ENCODE measurements at regions not wholly inside any gene's neighbourhood (a gene's known extent, or its start where the extent isn't known, plus 50 kb on each side); places are given as distances from the start of the nearest gene placed in this dataset.
"Not testable (repeated sequence)": the region's sequence is repeated elsewhere in the genome, so short reads cannot be mapped to it uniquely, and the experiment has no call there.

- Mint-ChIP-seq H3K27me3 (ENCODE audit: low read depth) (no peaks in the 10 kb centered on the region), H3K4me3 (no peak overlapping the region), H3K9me3 (peaks cover 2% of the 10 kb centered on the region), H3K27ac (ENCODE audit: unreplicated experiment) (no peak overlapping the region), H3K4me1 (no peaks in the 10 kb centered on the region), H3K36me3 (ENCODE audit: low read depth) (no peaks in the 10 kb centered on the region)
- DNase-seq (ENCODE audit: low read depth, low spot score), result no peak
- no peak for TF ChIP-seq CTCF (conservative IDR thresholded peaks at IDR 0.05)
Measured at GRCh38 chr12:43237238-43237879, 314.6 kb downstream of the ADAMTS20 start.

- H3K4me3 Mint-ChIP-seq, result no peak overlapping the region
- no peaks in the 10 kb centered on the region for H3K4me1 Mint-ChIP-seq
- no peaks in the 10 kb centered on the region for H3K27me3 Mint-ChIP-seq (ENCODE audit: low read depth)
- peaks cover 2% of the 10 kb centered on the region for H3K9me3 Mint-ChIP-seq
- no peak for TF ChIP-seq CTCF (conservative IDR thresholded peaks at IDR 0.05)
- no peaks in the 10 kb centered on the region for H3K36me3 Mint-ChIP-seq (ENCODE audit: low read depth)
- H3K27ac Mint-ChIP-seq (ENCODE audit: unreplicated experiment), result no peak overlapping the region
- no peak for DNase-seq (ENCODE audit: low read depth, low spot score)
Measured at GRCh38 chr12:43235721-43236120, 316.3 kb downstream of the ADAMTS20 start.

- no peaks in the 10 kb centered on the region for H3K27me3 Mint-ChIP-seq (ENCODE audit: low read depth)
- no peak for DNase-seq (ENCODE audit: low read depth, low spot score)
- H3K36me3 Mint-ChIP-seq (ENCODE audit: low read depth), result no peaks in the 10 kb centered on the region
- H3K27ac Mint-ChIP-seq (ENCODE audit: unreplicated experiment), result no peak overlapping the region
- no peak for TF ChIP-seq CTCF (conservative IDR thresholded peaks at IDR 0.05)
- H3K4me1 Mint-ChIP-seq, result no peaks in the 10 kb centered on the region
- H3K4me3 Mint-ChIP-seq, result no peak overlapping the region
- peaks cover 2% of the 10 kb centered on the region for H3K9me3 Mint-ChIP-seq
Measured at GRCh38 chr12:43233861-43234260, 318.1 kb downstream of the ADAMTS20 start.

GRCh38 chr12:43226151-43226550, 325.9 kb downstream of the ADAMTS20 start:
- Mint-ChIP-seq H3K36me3 (ENCODE audit: low read depth) (peaks cover 12% of the 10 kb centered on the region), H3K27ac (ENCODE audit: unreplicated experiment) (no peak overlapping the region), H3K4me1 (peaks cover 4% of the 10 kb centered on the region), H3K9me3 (peaks cover 10% of the 10 kb centered on the region), H3K27me3 (ENCODE audit: low read depth) (no peaks in the 10 kb centered on the region), H3K4me3 (no peak overlapping the region)
- TF ChIP-seq CTCF (conservative IDR thresholded peaks at IDR 0.05), result no peak
- no peak for DNase-seq (ENCODE audit: low read depth, low spot score)

- H3K4me3 Mint-ChIP-seq; H3K27me3 Mint-ChIP-seq (ENCODE audit: low read depth); H3K9me3 Mint-ChIP-seq; H3K4me1 Mint-ChIP-seq; H3K27ac Mint-ChIP-seq (ENCODE audit: unreplicated experiment); DNase-seq (ENCODE audit: low read depth, low spot score): not testable (repeated sequence)
- H3K36me3 Mint-ChIP-seq (ENCODE audit: low read depth), result peaks cover 12% of the 10 kb centered on the region
Measured at GRCh38 chr12:43224190-43224805, 327.7 kb downstream of the ADAMTS20 start.

- H3K4me3 Mint-ChIP-seq, result no peak overlapping the region
- no peak for DNase-seq (ENCODE audit: low read depth, low spot score)
- no peak for TF ChIP-seq CTCF (conservative IDR thresholded peaks at IDR 0.05)
Measured at GRCh38 chr12:43222796-43223195, 329.2 kb downstream of the ADAMTS20 start.

More at GRCh38 chr12:43222796-43223195, 329.2 kb downstream of the ADAMTS20 start:
- Mint-ChIP-seq H3K27me3 (ENCODE audit: low read depth) (no peaks in the 10 kb centered on the region), H3K27ac (ENCODE audit: unreplicated experiment) (no peak overlapping the region), H3K9me3 (peaks cover 10% of the 10 kb centered on the region), H3K36me3 (ENCODE audit: low read depth) (peaks cover 10% of the 10 kb centered on the region), H3K4me1 (peaks cover 4% of the 10 kb centered on the region)
